GM23338 (cell line): ENCODE measurements at regions not wholly inside any gene's neighbourhood (a gene's known extent, or its start where the extent isn't known, plus 50 kb on each side); places are given as distances from the start of the nearest gene placed in this dataset.

Experiments used
- ATAC-seq: fragments of 200-7000 bp; cut with Tn5 transposase; 3 replicates; pipeline ENCODE4 v1.9.1; 2020
- DNase-seq: peaks from one replicate; pipeline ENCODE4 v3.0.0-alpha.2; 2015; ENCODE audit warnings: low spot score
- H2AFZ ChIP-seq: fragments of 200-600 bp; sonication (generic); 2 replicates; pipeline ENCODE4 v1.8.0; 2016; ENCODE audit warnings: antibody characterized with exemption, mild to moderate bottlenecking, moderate library complexity
- H3F3A ChIP-seq: fragments of 200-600 bp; sonication (generic); replicated peaks from 2 replicates; pipeline ENCODE4 v1.8.0; 2017; ENCODE audit warnings: antibody characterized with exemption, mixed run types, low read depth
- H3K27ac ChIP-seq: fragments of 200-600 bp; sonication (generic); 2 replicates; pipeline ENCODE4 v1.6.1; 2016; ENCODE audit warnings: low read depth
- H3K27me3 ChIP-seq: fragments of 200-600 bp; sonication (generic); 2 replicates; pipeline ENCODE4 v1.8.0; 2016; ENCODE audit warnings: mild to moderate bottlenecking, mixed run types, moderate library complexity; ENCODE audit not compliant: insufficient read depth
- H3K36me3 ChIP-seq: fragments of 200-600 bp; sonication (generic); 2 replicates; pipeline ENCODE4 v1.8.0; 2016; ENCODE audit warnings: mild to moderate bottlenecking; ENCODE audit not compliant: insufficient read depth
- H3K4me1 ChIP-seq: fragments of 200-600 bp; sonication (generic); 2 replicates; pipeline ENCODE4 v1.8.0; 2016; ENCODE audit warnings: mild to moderate bottlenecking, moderate library complexity; ENCODE audit not compliant: insufficient read depth
- H3K4me2 ChIP-seq: fragments of 200-600 bp; sonication (generic); 2 replicates; pipeline ENCODE4 v1.7.1; 2017; ENCODE audit warnings: mixed run types
- H3K4me3 ChIP-seq: fragments of 200-600 bp; sonication (generic); 2 replicates; pipeline ENCODE4 v1.6.1; 2016; ENCODE audit warnings: mixed run types
- H3K79me2 ChIP-seq: fragments of 200-600 bp; sonication (generic); replicated peaks from 2 replicates; pipeline ENCODE4 v1.8.0; 2017; ENCODE audit warnings: mild to moderate bottlenecking; ENCODE audit not compliant: insufficient read depth
- H3K9me2 ChIP-seq: fragments of 200-600 bp; sonication (generic); 2 replicates; pipeline ENCODE4 v1.8.0; 2017; ENCODE audit not compliant: insufficient read depth
- H4K20me1 ChIP-seq: fragments of 200-600 bp; sonication (generic); replicated peaks from 2 replicates; pipeline ENCODE4 v1.8.0; 2017; ENCODE audit warnings: mild to moderate bottlenecking; ENCODE audit not compliant: insufficient read depth
- H3K27ac Mint-ChIP-seq: 2 replicates; pipeline ENCODE4 v1.8.0; 2020; ENCODE audit warnings: inconsistent platforms, mild to moderate bottlenecking, moderate library complexity, mixed read lengths
- H3K27me3 Mint-ChIP-seq: 3 replicates; pipeline ENCODE4 v1.8.0; 2022; ENCODE audit warnings: low read depth, mild to moderate bottlenecking, moderate library complexity, mixed read lengths, inconsistent platforms; ENCODE audit not compliant: insufficient read depth, poor library complexity
- H3K36me3 Mint-ChIP-seq: 3 replicates; pipeline ENCODE4 v1.8.0; 2021; ENCODE audit warnings: low read depth, mild to moderate bottlenecking, inconsistent platforms, moderate library complexity, mixed read lengths
- H3K4me1 Mint-ChIP-seq: 3 replicates; pipeline ENCODE4 v1.8.0; 2020; ENCODE audit warnings: mild to moderate bottlenecking, inconsistent platforms, mixed read lengths
- H3K4me3 Mint-ChIP-seq: 3 replicates; pipeline ENCODE4 v1.8.0; 2021; ENCODE audit warnings: moderate library complexity, mild to moderate bottlenecking, inconsistent platforms, mixed read lengths
- H3K9me3 Mint-ChIP-seq: 3 replicates; pipeline ENCODE4 v1.8.0; 2020; ENCODE audit warnings: moderate library complexity, mild to moderate bottlenecking, inconsistent platforms, mixed read lengths
- CREB1 ChIP-seq: fragments of 250-450 bp; sonication (Bioruptor Pico); IDR thresholded peaks from 2 replicates; pipeline ENCODE4 v1.5.0; 2020; ENCODE audit warnings: low read depth, mild to moderate bottlenecking, moderate library complexity
- EZH2 ChIP-seq: fragments of 200-600 bp; sonication (generic); IDR thresholded peaks from one replicate; pipeline ENCODE4 v1.8.0; 2017; ENCODE audit warnings: antibody characterized with exemption, mild to moderate bottlenecking, low read depth; ENCODE audit not compliant: unreplicated experiment
- EZH2phosphoT487 ChIP-seq: fragments of 200-600 bp; sonication (generic); IDR thresholded peaks from one replicate; pipeline ENCODE4 v1.8.1; 2018; ENCODE audit warnings: antibody characterized with exemption; ENCODE audit not compliant: unreplicated experiment
- JUNB ChIP-seq: IDR thresholded peaks from one replicate; pipeline ENCODE4 v1.6.1; 2016; ENCODE audit warnings: antibody characterized with exemption; ENCODE audit not compliant: unreplicated experiment
- NANOG ChIP-seq: IDR thresholded peaks from 2 replicates; pipeline ENCODE4 v1.6.1; 2016; ENCODE audit warnings: antibody characterized with exemption, borderline replicate concordance
- POLR2AphosphoS5 ChIP-seq: IDR thresholded peaks from 2 replicates; pipeline ENCODE4 v1.6.1; 2016; ENCODE audit warnings: antibody characterized with exemption, low read depth
- REST ChIP-seq: IDR thresholded peaks from one replicate; pipeline ENCODE4 v1.6.1; 2018; ENCODE audit warnings: antibody characterized with exemption; ENCODE audit not compliant: unreplicated experiment
- STAT1 ChIP-seq: IDR thresholded peaks from one replicate; pipeline ENCODE4 v1.6.1; 2016; ENCODE audit warnings: antibody characterized with exemption; ENCODE audit not compliant: unreplicated experiment
- ZNF114 ChIP-seq: fragments of 250-450 bp; sonication (Bioruptor Pico); IDR thresholded peaks from 2 replicates; pipeline ENCODE4 v1.5.0; 2020; ENCODE audit warnings: mild to moderate bottlenecking, moderate library complexity
- ZNF331 ChIP-seq: fragments of 250-450 bp; sonication (Bioruptor Pico); IDR thresholded peaks from 2 replicates; pipeline ENCODE4 v1.5.0; 2020; ENCODE audit warnings: low read depth, mild to moderate bottlenecking, moderate library complexity
- TF ChIP-seq, protein P1 (sequence below), 2 experiments: fragments of 200-600 bp in 1 of 2; sonication (generic) in 1 of 2; conservative IDR thresholded peaks; 2 replicates each; pipeline versions ENCODE4 v1.5.1 to v1.6.1; 2016 to 2017; ENCODE audit warnings: antibody characterized with exemption in 2 of 2, low read depth in 2 of 2, mild to moderate bottlenecking in 2 of 2, moderate library complexity in 1 of 2
- TF ChIP-seq, protein P2 (sequence below): IDR thresholded peaks from 2 replicates; pipeline ENCODE4 v1.6.1; 2016; ENCODE audit warnings: antibody characterized with exemption
- TF ChIP-seq, protein P3 (sequence below): fragments of 250-450 bp; sonication (Bioruptor Pico); IDR thresholded peaks from 2 replicates; pipeline ENCODE4 v1.5.0; 2020; ENCODE audit warnings: mild to moderate bottlenecking, moderate library complexity

GRCh38 chr5:56291079-56291643 lies 58.0 kb upstream of the ANKRD55 start:
- H3K9me2 ChIP-seq = peaks cover 16% of the 10 kb centered on the region; the same call in 1 of the 2 replicates
- no peaks in the 10 kb centered on the region for H3K36me3 ChIP-seq
- no peaks in the 10 kb centered on the region for H3K4me1 ChIP-seq
- no peaks in the 10 kb centered on the region for H3K27me3 ChIP-seq
- H3F3A ChIP-seq = no peaks in the 10 kb centered on the region
- DNase-seq (no peak), ATAC-seq (no peak)
- Mint-ChIP-seq H3K36me3 (peaks cover 4% of the 10 kb centered on the region; the same call in 2 of the 3 replicates), H3K9me3 (peaks cover 13% of the 10 kb centered on the region), H3K4me3 (no peak overlapping the region), H3K27ac (no peak overlapping the region), H3K4me1 (peaks cover 6% of the 10 kb centered on the region; the same call in 2 of the 3 replicates), H3K27me3 (no peaks in the 10 kb centered on the region)
- H3K4me2 ChIP-seq = no peak overlapping the region
- TF ChIP-seq, protein P1, sequence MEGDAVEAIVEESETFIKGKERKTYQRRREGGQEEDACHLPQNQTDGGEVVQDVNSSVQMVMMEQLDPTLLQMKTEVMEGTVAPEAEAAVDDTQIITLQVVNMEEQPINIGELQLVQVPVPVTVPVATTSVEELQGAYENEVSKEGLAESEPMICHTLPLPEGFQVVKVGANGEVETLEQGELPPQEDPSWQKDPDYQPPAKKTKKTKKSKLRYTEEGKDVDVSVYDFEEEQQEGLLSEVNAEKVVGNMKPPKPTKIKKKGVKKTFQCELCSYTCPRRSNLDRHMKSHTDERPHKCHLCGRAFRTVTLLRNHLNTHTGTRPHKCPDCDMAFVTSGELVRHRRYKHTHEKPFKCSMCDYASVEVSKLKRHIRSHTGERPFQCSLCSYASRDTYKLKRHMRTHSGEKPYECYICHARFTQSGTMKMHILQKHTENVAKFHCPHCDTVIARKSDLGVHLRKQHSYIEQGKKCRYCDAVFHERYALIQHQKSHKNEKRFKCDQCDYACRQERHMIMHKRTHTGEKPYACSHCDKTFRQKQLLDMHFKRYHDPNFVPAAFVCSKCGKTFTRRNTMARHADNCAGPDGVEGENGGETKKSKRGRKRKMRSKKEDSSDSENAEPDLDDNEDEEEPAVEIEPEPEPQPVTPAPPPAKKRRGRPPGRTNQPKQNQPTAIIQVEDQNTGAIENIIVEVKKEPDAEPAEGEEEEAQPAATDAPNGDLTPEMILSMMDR (conservative IDR thresholded peaks at IDR 0.05; ENCODE audit: low read depth in 2 of 2) = no peak
- TF ChIP-seq, protein P2, sequence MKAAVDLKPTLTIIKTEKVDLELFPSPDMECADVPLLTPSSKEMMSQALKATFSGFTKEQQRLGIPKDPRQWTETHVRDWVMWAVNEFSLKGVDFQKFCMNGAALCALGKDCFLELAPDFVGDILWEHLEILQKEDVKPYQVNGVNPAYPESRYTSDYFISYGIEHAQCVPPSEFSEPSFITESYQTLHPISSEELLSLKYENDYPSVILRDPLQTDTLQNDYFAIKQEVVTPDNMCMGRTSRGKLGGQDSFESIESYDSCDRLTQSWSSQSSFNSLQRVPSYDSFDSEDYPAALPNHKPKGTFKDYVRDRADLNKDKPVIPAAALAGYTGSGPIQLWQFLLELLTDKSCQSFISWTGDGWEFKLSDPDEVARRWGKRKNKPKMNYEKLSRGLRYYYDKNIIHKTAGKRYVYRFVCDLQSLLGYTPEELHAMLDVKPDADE = no peak
- TF ChIP-seq ZNF114 (CRISPR knock-in tag) (no peak), POLR2AphosphoS5 (no peak), CREB1 (no peak), STAT1 (no peak), ZNF331 (no peak), EZH2phosphoT487 (no peak), JUNB (no peak), EZH2 (no peak), NANOG (no peak), REST (no peak)
- TF ChIP-seq, protein P3, sequence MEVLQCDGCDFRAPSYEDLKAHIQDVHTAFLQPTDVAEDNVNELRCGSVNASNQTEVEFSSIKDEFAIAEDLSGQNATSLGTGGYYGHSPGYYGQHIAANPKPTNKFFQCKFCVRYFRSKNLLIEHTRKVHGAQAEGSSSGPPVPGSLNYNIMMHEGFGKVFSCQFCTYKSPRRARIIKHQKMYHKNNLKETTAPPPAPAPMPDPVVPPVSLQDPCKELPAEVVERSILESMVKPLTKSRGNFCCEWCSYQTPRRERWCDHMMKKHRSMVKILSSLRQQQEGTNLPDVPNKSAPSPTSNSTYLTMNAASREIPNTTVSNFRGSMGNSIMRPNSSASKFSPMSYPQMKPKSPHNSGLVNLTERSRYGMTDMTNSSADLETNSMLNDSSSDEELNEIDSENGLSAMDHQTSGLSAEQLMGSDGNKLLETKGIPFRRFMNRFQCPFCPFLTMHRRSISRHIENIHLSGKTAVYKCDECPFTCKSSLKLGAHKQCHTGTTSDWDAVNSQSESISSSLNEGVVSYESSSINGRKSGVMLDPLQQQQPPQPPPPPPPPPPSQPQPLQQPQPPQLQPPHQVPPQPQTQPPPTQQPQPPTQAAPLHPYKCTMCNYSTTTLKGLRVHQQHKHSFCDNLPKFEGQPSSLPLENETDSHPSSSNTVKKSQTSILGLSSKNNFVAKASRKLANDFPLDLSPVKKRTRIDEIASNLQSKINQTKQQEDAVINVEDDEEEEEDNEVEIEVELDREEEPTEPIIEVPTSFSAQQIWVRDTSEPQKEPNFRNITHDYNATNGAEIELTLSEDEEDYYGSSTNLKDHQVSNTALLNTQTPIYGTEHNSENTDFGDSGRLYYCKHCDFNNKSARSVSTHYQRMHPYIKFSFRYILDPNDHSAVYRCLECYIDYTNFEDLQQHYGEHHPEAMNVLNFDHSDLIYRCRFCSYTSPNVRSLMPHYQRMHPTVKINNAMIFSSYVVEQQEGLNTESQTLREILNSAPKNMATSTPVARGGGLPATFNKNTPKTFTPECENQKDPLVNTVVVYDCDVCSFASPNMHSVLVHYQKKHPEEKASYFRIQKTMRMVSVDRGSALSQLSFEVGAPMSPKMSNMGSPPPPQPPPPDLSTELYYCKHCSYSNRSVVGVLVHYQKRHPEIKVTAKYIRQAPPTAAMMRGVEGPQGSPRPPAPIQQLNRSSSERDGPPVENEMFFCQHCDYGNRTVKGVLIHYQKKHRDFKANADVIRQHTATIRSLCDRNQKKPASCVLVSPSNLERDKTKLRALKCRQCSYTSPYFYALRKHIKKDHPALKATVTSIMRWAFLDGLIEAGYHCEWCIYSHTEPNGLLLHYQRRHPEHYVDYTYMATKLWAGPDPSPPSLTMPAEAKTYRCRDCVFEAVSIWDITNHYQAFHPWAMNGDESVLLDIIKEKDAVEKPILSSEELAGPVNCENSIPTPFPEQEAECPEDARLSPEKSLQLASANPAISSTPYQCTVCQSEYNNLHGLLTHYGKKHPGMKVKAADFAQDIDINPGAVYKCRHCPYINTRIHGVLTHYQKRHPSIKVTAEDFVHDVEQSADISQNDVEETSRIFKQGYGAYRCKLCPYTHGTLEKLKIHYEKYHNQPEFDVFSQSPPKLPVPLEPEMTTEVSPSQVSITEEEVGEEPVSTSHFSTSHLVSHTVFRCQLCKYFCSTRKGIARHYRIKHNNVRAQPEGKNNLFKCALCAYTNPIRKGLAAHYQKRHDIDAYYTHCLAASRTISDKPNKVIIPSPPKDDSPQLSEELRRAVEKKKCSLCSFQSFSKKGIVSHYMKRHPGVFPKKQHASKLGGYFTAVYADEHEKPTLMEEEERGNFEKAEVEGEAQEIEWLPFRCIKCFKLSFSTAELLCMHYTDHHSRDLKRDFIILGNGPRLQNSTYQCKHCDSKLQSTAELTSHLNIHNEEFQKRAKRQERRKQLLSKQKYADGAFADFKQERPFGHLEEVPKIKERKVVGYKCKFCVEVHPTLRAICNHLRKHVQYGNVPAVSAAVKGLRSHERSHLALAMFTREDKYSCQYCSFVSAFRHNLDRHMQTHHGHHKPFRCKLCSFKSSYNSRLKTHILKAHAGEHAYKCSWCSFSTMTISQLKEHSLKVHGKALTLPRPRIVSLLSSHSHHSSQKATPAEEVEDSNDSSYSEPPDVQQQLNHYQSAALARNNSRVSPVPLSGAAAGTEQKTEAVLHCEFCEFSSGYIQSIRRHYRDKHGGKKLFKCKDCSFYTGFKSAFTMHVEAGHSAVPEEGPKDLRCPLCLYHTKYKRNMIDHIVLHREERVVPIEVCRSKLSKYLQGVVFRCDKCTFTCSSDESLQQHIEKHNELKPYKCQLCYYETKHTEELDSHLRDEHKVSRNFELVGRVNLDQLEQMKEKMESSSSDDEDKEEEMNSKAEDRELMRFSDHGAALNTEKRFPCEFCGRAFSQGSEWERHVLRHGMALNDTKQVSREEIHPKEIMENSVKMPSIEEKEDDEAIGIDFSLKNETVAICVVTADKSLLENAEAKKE (CRISPR knock-in tag) = no peak
- no peak overlapping the region for H3K4me3 ChIP-seq
- no peaks in the 10 kb centered on the region for H4K20me1 ChIP-seq
- H2AFZ ChIP-seq = 0 out of 2 replicates have a peak overlapping the region, but pooled peaks have one; percentile 18
- H3K27ac ChIP-seq = no peak overlapping the region
- H3K79me2 ChIP-seq = no peaks in the 10 kb centered on the region
